ENCODE measurements at regions not wholly inside any gene's neighbourhood (a gene's known extent, or its start where the extent isn't known, plus 50 kb on each side); places are given as distances from the start of the nearest gene placed in this dataset.

DNA sequence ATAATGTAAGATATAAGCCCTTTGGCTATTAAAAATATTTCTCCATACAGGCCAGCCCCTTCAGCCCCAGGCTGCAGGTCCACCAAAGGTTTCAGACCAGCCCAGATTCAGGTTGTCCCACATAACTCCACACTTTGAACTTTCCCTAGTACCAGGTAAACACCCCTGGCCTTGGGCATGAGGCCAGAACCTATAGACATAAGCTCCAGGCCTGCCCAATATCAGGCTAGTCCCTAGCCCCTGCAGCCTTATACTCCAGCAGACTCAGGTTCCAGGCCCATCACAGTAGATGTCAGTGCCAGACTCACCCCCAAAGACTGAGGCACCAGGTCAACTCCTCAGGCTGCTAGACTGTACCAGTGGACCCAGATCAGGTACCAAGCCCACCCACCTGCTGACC lies 178.5 kb upstream of the DAAM1 start:
- H3K27me3 ChIP-seq (ENCODE audit: insufficient read depth, low read length), result peaks cover 5% of the 10 kb centered on the region; the same call in 1 of the 2 replicates

DNA sequence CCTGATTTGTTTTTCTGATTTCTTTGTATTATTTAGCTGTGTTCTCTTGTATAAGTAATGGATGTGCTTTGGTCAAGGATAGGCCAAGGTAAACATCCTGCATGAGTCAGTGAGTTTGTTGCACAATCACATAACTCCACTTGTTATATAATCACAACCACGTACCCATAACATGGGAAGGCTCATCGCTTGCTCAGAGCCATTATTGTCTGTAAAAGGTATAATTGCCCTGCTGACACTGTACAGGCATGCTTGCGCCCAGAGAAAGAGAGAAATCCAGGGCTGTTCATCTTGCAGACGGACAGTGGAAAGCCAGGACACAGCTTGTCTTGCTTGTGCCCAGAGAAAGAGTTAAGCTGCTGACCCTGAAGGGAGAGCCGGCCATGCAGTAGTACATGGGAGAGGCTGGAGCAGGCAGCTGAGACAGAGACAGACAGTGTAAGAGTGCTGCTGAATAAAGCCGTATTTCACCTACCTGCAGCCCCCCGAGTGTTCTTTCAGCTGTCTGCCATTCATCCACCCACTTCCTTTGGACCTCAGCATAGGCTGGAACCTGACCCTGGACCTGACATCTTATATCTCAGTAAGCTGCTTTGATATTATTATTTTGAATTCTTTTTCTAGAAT lies 174.7 kb upstream of the DAAM1 start:
- Histone ChIP-seq H3K79me2 (ENCODE audit: insufficient read depth, low read length) (no peaks in the 10 kb centered on the region), H3K27me3 (ENCODE audit: insufficient read depth, low read length) (peaks cover 5% of the 10 kb centered on the region; the same call in 1 of the 2 replicates), H2AFZ (ENCODE audit: low read length) (no peak overlapping the region), H3K36me3 (ENCODE audit: insufficient read depth, low read length) (no peaks in the 10 kb centered on the region), H3K4me1 (ENCODE audit: insufficient read depth, low read length, severe bottlenecking) (no peaks in the 10 kb centered on the region), H3F3A (ENCODE audit: insufficient read depth, low read length) (no peaks in the 10 kb centered on the region), H3K9me2 (ENCODE audit: low read depth, low read length) (no peaks in the 10 kb centered on the region), H3K4me3 (ENCODE audit: low read depth, low read length, poor library complexity, severe bottlenecking) (no peak overlapping the region), H3K9ac (ENCODE audit: low read length) (no peak overlapping the region), H3K9me3 (ENCODE audit: low read length) (no peaks in the 10 kb centered on the region), H3K27ac (ENCODE audit: low read depth, low read length, poor library complexity, severe bottlenecking) (no peak overlapping the region), H4K20me1 (ENCODE audit: insufficient read depth, low read length) (no peaks in the 10 kb centered on the region), H3K4me2 (ENCODE audit: low read length) (no peak overlapping the region)
- TF ChIP-seq EZH2 (IDR thresholded peaks at IDR 0.05; ENCODE audit: borderline replicate concordance, low read length), result no peak
- TF ChIP-seq, protein P1, sequence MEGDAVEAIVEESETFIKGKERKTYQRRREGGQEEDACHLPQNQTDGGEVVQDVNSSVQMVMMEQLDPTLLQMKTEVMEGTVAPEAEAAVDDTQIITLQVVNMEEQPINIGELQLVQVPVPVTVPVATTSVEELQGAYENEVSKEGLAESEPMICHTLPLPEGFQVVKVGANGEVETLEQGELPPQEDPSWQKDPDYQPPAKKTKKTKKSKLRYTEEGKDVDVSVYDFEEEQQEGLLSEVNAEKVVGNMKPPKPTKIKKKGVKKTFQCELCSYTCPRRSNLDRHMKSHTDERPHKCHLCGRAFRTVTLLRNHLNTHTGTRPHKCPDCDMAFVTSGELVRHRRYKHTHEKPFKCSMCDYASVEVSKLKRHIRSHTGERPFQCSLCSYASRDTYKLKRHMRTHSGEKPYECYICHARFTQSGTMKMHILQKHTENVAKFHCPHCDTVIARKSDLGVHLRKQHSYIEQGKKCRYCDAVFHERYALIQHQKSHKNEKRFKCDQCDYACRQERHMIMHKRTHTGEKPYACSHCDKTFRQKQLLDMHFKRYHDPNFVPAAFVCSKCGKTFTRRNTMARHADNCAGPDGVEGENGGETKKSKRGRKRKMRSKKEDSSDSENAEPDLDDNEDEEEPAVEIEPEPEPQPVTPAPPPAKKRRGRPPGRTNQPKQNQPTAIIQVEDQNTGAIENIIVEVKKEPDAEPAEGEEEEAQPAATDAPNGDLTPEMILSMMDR (IDR thresholded peaks at IDR 0.05; ENCODE audit: low read length), result no peak

More for the DNA sequence above, 178.5 kb upstream of the DAAM1 start:
- Histone ChIP-seq H3K9me3 (ENCODE audit: low read length) (0 out of 2 replicates have a peak, but pooled peaks cover 3% of the 10 kb centered on the region), H4K20me1 (ENCODE audit: insufficient read depth, low read length) (no peaks in the 10 kb centered on the region), H3K9ac (ENCODE audit: low read length) (no peak overlapping the region), H3K4me2 (ENCODE audit: low read length) (no peak overlapping the region), H3K4me1 (ENCODE audit: insufficient read depth, low read length, severe bottlenecking) (no peaks in the 10 kb centered on the region), H3K27ac (ENCODE audit: low read depth, low read length, poor library complexity, severe bottlenecking) (no peak overlapping the region), H3K36me3 (ENCODE audit: insufficient read depth, low read length) (no peaks in the 10 kb centered on the region), H3F3A (ENCODE audit: insufficient read depth, low read length) (no peaks in the 10 kb centered on the region), H2AFZ (ENCODE audit: low read length) (no peak overlapping the region), H3K9me2 (ENCODE audit: low read depth, low read length) (no peaks in the 10 kb centered on the region), H3K79me2 (ENCODE audit: insufficient read depth, low read length) (no peaks in the 10 kb centered on the region), H3K4me3 (ENCODE audit: low read depth, low read length, poor library complexity, severe bottlenecking) (no peak overlapping the region)
- TF ChIP-seq EZH2 (IDR thresholded peaks at IDR 0.05; ENCODE audit: borderline replicate concordance, low read length), result no peak
- TF ChIP-seq, protein P1 (IDR thresholded peaks at IDR 0.05; ENCODE audit: low read length), result no peak

DNA sequence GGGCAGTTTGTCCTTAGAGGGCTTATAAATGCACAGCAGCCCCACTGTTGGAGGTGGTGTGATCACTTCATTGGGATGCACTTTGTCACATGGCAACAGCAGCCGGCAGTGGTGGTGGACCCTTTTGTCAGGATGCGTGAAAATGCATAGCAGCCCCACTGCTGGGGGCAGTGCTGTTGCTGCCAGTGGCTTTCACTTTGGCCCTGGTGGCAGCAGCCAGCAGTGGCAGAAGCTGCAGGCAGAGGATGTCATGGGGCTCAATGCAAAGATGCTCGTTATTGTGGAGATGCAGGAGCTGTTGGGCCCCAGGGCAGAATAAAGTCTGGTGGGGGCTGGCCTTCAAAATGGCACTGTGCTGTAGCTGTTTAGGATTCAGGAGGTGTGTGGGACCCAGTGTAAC lies 173.0 kb upstream of the DAAM1 start:
- no peaks in the 10 kb centered on the region for H3K4me1 ChIP-seq (ENCODE audit: insufficient read depth, low read length, severe bottlenecking)
- no peak overlapping the region for H3K27ac ChIP-seq (ENCODE audit: low read depth, low read length, poor library complexity, severe bottlenecking)
- H3K4me3 ChIP-seq (ENCODE audit: low read depth, low read length, poor library complexity, severe bottlenecking), result no peak overlapping the region
- no peak overlapping the region for H3K4me2 ChIP-seq (ENCODE audit: low read length)
- no peaks in the 10 kb centered on the region for H3K9me3 ChIP-seq (ENCODE audit: low read length)
- TF ChIP-seq EZH2 (IDR thresholded peaks at IDR 0.05; ENCODE audit: borderline replicate concordance, low read length), result no peak
- TF ChIP-seq, protein P1 (IDR thresholded peaks at IDR 0.05; ENCODE audit: low read length), result no peak
- no peaks in the 10 kb centered on the region for H3K79me2 ChIP-seq (ENCODE audit: insufficient read depth, low read length)
- H3K9ac ChIP-seq (ENCODE audit: low read length), result no peak overlapping the region
- H2AFZ ChIP-seq (ENCODE audit: low read length), result no peak overlapping the region
- H4K20me1 ChIP-seq (ENCODE audit: insufficient read depth, low read length), result no peaks in the 10 kb centered on the region
- H3K27me3 ChIP-seq (ENCODE audit: insufficient read depth, low read length), result peaks cover 5% of the 10 kb centered on the region; the same call in 1 of the 2 replicates
- no peaks in the 10 kb centered on the region for H3K36me3 ChIP-seq (ENCODE audit: insufficient read depth, low read length)
- no peaks in the 10 kb centered on the region for H3K9me2 ChIP-seq (ENCODE audit: low read depth, low read length)
- no peaks in the 10 kb centered on the region for H3F3A ChIP-seq (ENCODE audit: insufficient read depth, low read length)

Data from OCI-LY1 (cell line).